WERI-Rb-1 (cell line): ENCODE measurements at regions not wholly inside any gene's neighbourhood (a gene's known extent, or its start where the extent isn't known, plus 50 kb on each side); places are given as distances from the start of the nearest gene placed in this dataset.

Source experiments
- DNase-seq: peaks from one replicate; pipeline ENCODE4 v3.0.0-alpha.2; 2020
- H3K27ac ChIP-seq: fragments of 250-450 bp; sonication (Bioruptor Pico); 2 replicates; pipeline ENCODE4 v1.5.1; 2020; ENCODE audit warnings: mild to moderate bottlenecking, moderate library complexity
- H3K27me3 ChIP-seq: fragments of 250-450 bp; sonication (Bioruptor Pico); 2 replicates; pipeline ENCODE4 v1.5.1; 2021; ENCODE audit warnings: mild to moderate bottlenecking, low read depth, moderate library complexity; ENCODE audit not compliant: insufficient read depth, severe bottlenecking
- H3K36me3 ChIP-seq: fragments of 250-450 bp; sonication (Bioruptor Pico); 2 replicates; pipeline ENCODE4 v1.5.1; 2020; ENCODE audit warnings: mild to moderate bottlenecking, moderate library complexity
- H3K4me3 ChIP-seq: 2 replicates; pipeline ENCODE4 v1.5.1; 2011; ENCODE audit warnings: low read depth, mild to moderate bottlenecking, control low read depth, low read length
- H3K9me3 ChIP-seq: fragments of 250-450 bp; sonication (Bioruptor Pico); 2 replicates; pipeline ENCODE4 v1.5.1; 2021; ENCODE audit warnings: mild to moderate bottlenecking, moderate library complexity; ENCODE audit not compliant: severe bottlenecking
- TF ChIP-seq, protein P1 (sequence below): IDR thresholded peaks from 2 replicates; pipeline ENCODE4 v1.5.1; 2011; ENCODE audit warnings: low read depth, mild to moderate bottlenecking, control low read depth, inconsistent platforms, low read length

DNA sequence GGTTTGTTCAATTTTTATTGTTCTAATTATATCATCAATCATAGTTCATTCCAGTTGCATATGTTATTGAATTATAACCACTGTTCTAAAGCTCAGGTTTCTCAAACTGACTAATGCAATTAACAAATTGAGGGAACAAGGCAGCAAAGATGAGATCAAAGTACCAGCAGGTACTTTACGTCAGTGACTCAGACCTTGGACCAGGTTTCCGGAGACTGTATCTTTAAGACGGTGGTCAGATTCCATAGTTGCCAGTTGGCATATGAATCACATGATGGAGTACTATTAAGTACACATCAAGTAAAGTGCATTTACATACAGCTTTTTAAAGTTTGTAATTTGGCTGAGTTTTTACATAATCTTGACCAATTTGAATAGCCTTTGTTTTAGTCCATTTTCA is 583.6 kb upstream of the ROBO2 start:
- Histone ChIP-seq H3K27me3 (no peaks in the 10 kb centered on the region), H3K4me3 (no peak overlapping the region), H3K27ac (no peak overlapping the region), H3K9me3 (no peaks in the 10 kb centered on the region), H3K36me3 (no peaks in the 10 kb centered on the region)
- TF ChIP-seq, protein P1, sequence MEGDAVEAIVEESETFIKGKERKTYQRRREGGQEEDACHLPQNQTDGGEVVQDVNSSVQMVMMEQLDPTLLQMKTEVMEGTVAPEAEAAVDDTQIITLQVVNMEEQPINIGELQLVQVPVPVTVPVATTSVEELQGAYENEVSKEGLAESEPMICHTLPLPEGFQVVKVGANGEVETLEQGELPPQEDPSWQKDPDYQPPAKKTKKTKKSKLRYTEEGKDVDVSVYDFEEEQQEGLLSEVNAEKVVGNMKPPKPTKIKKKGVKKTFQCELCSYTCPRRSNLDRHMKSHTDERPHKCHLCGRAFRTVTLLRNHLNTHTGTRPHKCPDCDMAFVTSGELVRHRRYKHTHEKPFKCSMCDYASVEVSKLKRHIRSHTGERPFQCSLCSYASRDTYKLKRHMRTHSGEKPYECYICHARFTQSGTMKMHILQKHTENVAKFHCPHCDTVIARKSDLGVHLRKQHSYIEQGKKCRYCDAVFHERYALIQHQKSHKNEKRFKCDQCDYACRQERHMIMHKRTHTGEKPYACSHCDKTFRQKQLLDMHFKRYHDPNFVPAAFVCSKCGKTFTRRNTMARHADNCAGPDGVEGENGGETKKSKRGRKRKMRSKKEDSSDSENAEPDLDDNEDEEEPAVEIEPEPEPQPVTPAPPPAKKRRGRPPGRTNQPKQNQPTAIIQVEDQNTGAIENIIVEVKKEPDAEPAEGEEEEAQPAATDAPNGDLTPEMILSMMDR: no peak
- DNase-seq: no peak

DNA sequence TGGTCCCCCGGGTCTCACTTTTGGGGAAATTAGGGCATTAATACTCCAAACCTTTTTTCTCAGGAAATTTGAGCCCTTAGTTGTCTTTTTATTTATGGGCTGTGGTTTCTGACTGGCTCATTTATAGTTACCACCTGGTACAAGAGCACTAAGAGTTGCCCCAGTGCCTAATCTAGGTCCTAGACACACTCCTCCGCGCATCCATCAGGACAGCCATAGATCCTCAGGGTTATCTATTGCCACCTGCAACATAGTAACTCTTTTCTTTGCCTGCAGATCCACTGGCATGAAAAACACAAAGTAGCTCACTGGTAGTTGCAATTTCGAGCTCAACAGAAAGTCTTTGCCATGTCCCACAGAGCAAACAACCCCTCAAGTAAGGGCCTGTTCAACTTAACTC is 576.4 kb upstream of the ROBO2 start:
- TF ChIP-seq, protein P1: no peak
- Histone ChIP-seq H3K4me3 (no peak overlapping the region), H3K27ac (no peak overlapping the region), H3K9me3 (no peaks in the 10 kb centered on the region), H3K27me3 (no peaks in the 10 kb centered on the region), H3K36me3 (no peaks in the 10 kb centered on the region)
- no peak for DNase-seq

DNA sequence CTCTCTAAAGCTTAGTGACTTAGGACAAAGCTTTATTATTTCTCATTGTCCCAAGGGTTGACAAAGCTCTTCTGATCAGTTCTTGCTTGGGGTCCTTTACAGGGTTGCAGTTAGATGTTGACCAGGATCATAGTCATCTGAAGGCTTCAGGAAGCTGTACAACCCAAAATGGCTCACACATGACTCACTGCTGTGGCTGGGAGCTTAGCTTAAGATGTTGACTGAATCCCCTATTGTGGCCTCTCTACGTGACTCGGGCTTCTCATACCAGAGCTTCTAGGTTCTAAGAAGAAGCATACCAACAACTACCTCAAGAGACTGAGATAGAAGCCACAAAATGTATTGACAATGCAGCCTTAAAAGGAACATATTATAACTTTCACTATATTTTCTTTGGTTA is 569.6 kb upstream of the ROBO2 start:
- no peak overlapping the region for H3K27ac ChIP-seq
- no peak for DNase-seq
- H3K9me3 ChIP-seq: no peaks in the 10 kb centered on the region
- TF ChIP-seq, protein P1: no peak
- no peak overlapping the region for H3K4me3 ChIP-seq
- H3K36me3 ChIP-seq: no peaks in the 10 kb centered on the region
- no peaks in the 10 kb centered on the region for H3K27me3 ChIP-seq

DNA sequence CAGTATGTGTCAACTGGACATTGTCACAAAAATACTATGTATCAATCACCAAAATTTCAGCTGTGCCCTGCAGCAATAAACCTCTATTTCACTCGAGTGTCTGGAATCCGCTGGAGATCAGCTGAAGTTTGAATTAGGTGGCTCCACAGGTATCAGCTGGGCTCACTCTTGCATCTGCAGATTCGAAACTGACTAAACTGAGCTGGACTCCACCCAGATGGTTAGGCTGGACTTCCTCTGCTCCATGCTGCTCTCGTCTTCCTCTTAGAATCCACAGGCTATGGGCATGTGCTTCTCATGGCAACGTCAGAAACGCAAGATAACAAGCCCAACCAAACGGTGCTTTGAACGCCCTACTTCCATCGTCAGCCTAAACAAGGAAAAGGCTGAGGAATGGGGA is 565.3 kb upstream of the ROBO2 start:
- H3K27ac ChIP-seq: no peak overlapping the region
- H3K4me3 ChIP-seq: no peak overlapping the region
- no peaks in the 10 kb centered on the region for H3K27me3 ChIP-seq
- no peak for DNase-seq
- TF ChIP-seq, protein P1: no peak
- no peaks in the 10 kb centered on the region for H3K9me3 ChIP-seq
- no peaks in the 10 kb centered on the region for H3K36me3 ChIP-seq

DNA sequence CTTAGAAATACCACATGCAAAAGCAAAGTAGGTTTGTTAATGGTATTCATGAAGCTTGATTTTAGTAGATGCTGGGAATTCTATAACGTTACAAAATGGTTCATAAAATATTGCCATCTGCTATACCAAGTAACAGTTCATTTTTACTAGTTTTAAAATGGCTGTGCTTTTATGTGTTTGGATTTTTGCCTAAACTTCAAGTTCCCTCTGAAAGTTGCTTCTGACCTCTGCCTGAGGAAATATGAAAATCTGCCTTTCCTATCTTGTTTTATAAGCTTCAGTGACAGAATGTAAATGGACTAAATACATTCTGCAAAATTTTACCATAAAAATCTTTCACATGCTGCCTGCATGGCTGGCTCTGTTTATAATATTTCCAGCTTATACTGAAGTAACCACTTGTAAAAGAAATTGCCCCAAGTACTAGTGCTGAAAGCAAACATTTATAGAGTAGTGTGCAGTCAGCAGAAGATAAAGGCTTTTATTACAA is 560.7 kb upstream of the ROBO2 start:
- TF ChIP-seq, protein P1: no peak
- H3K27ac ChIP-seq: no peak overlapping the region

DNA sequence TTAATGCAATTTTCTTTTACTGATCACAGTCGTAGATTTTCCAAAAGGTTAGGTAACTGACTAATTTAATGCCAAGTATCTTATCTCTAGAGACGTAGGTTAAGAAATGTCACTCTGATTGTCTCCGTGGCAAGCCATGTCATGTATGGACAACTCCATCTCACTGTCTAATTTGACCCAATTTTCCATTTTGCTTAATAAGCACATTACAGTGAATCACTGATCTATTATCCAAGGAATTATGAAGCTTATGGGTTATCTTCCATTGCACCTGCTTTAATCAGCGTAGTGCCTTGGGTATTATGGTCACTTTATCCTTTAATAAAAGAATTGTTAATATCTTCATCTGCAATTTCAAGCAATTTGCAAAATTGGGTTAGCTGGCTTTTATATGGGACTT is 557.4 kb upstream of the ROBO2 start:
- Histone ChIP-seq H3K36me3 (no peaks in the 10 kb centered on the region), H3K27me3 (no peaks in the 10 kb centered on the region), H3K9me3 (no peaks in the 10 kb centered on the region), H3K4me3 (no peak overlapping the region), H3K27ac (no peak overlapping the region)
- no peak for DNase-seq
- TF ChIP-seq, protein P1: no peak

More for the DNA sequence above, 560.7 kb upstream of the ROBO2 start:
- DNase-seq: no peak
- Histone ChIP-seq H3K4me3 (no peak overlapping the region), H3K27me3 (no peaks in the 10 kb centered on the region), H3K36me3 (no peaks in the 10 kb centered on the region), H3K9me3 (no peaks in the 10 kb centered on the region)
